ENCODE measurements at regions not wholly inside any gene's neighbourhood (a gene's known extent, or its start where the extent isn't known, plus 50 kb on each side); places are given as distances from the start of the nearest gene placed in this dataset.

GRCh38 chr4:89575840-89576239 lies 261.1 kb downstream of the SNCA start:
- Histone ChIP-seq H3K9me2 (replicated peaks; ENCODE audit: control insufficient read depth, low read length) (no peaks in the 10 kb centered on the region), H3K79me2 (ENCODE audit: control insufficient read depth, low read length) (no peaks in the 10 kb centered on the region), H3K9me3 (ENCODE audit: control insufficient read depth, insufficient read depth, low read length) (no peaks in the 10 kb centered on the region), H3K27ac (ENCODE audit: low read depth, low read length) (no peak overlapping the region), H3K4me3 (ENCODE audit: low read length) (no peak overlapping the region), H3K27me3 (ENCODE audit: control insufficient read depth, low read length) (no peaks in the 10 kb centered on the region), H3K36me3 (ENCODE audit: control insufficient read depth, low read length) (no peaks in the 10 kb centered on the region), H4K20me1 (ENCODE audit: control insufficient read depth, insufficient read depth, low read depth, low read length) (no peaks in the 10 kb centered on the region), H3K4me2 (ENCODE audit: low read length) (no peak overlapping the region), H3F3A (ENCODE audit: control insufficient read depth, insufficient read depth) (no peaks in the 10 kb centered on the region), H3K4me1 (ENCODE audit: control insufficient read depth, low read length) (no peaks in the 10 kb centered on the region)
- TF ChIP-seq EZH2phosphoT487 (IDR thresholded peaks at IDR 0.05; ENCODE audit: borderline replicate concordance, low read length) = no peak
- no peak for TF ChIP-seq CTCF (IDR thresholded peaks at IDR 0.05; ENCODE audit: low read depth, low read length, poor library complexity, severe bottlenecking)

- H3F3A ChIP-seq (ENCODE audit: control insufficient read depth, insufficient read depth) = no peaks in the 10 kb centered on the region
- no peaks in the 10 kb centered on the region for H3K36me3 ChIP-seq (ENCODE audit: control insufficient read depth, low read length)
- TF ChIP-seq EZH2phosphoT487 (IDR thresholded peaks at IDR 0.05; ENCODE audit: borderline replicate concordance, low read length) = no peak
- no peak for TF ChIP-seq CTCF (IDR thresholded peaks at IDR 0.05; ENCODE audit: low read depth, low read length, poor library complexity, severe bottlenecking)
- H3K4me2 ChIP-seq (ENCODE audit: low read length) = no peak overlapping the region
- H3K9me2 ChIP-seq (replicated peaks; ENCODE audit: control insufficient read depth, low read length) = no peaks in the 10 kb centered on the region
- H3K4me1 ChIP-seq (ENCODE audit: control insufficient read depth, low read length) = no peaks in the 10 kb centered on the region
- H3K9me3 ChIP-seq (ENCODE audit: control insufficient read depth, insufficient read depth, low read length) = no peaks in the 10 kb centered on the region
- H3K4me3 ChIP-seq (ENCODE audit: low read length) = no peak overlapping the region
- no peaks in the 10 kb centered on the region for H3K27me3 ChIP-seq (ENCODE audit: control insufficient read depth, low read length)
- H3K79me2 ChIP-seq (ENCODE audit: control insufficient read depth, low read length) = no peaks in the 10 kb centered on the region
- H3K27ac ChIP-seq (ENCODE audit: low read depth, low read length) = no peak overlapping the region
- H4K20me1 ChIP-seq (ENCODE audit: control insufficient read depth, insufficient read depth, low read depth, low read length) = no peaks in the 10 kb centered on the region
Observed at GRCh38 chr4:89574176-89574575, 262.8 kb downstream of the SNCA start.

GRCh38 chr4:89573656-89574055 lies 263.3 kb downstream of the SNCA start:
- Histone ChIP-seq H3F3A (ENCODE audit: control insufficient read depth, insufficient read depth) (no peaks in the 10 kb centered on the region), H3K4me2 (ENCODE audit: low read length) (no peak overlapping the region), H4K20me1 (ENCODE audit: control insufficient read depth, insufficient read depth, low read depth, low read length) (no peaks in the 10 kb centered on the region), H3K27me3 (ENCODE audit: control insufficient read depth, low read length) (0 out of 2 replicates have a peak, but pooled peaks cover 2% of the 10 kb centered on the region), H3K4me3 (ENCODE audit: low read length) (no peak overlapping the region), H3K79me2 (ENCODE audit: control insufficient read depth, low read length) (no peaks in the 10 kb centered on the region), H3K4me1 (ENCODE audit: control insufficient read depth, low read length) (no peaks in the 10 kb centered on the region), H3K36me3 (ENCODE audit: control insufficient read depth, low read length) (no peaks in the 10 kb centered on the region), H3K9me2 (replicated peaks; ENCODE audit: control insufficient read depth, low read length) (no peaks in the 10 kb centered on the region), H3K9me3 (ENCODE audit: control insufficient read depth, insufficient read depth, low read length) (no peaks in the 10 kb centered on the region), H3K27ac (ENCODE audit: low read depth, low read length) (no peak overlapping the region)
- TF ChIP-seq CTCF (IDR thresholded peaks at IDR 0.05; ENCODE audit: low read depth, low read length, poor library complexity, severe bottlenecking) (no peak), EZH2phosphoT487 (IDR thresholded peaks at IDR 0.05; ENCODE audit: borderline replicate concordance, low read length) (no peak)

Measured in DOHH2 (cell line).